Chondrocyte (in vitro differentiated cells): ENCODE measurements at regions not wholly inside any gene's neighbourhood (a gene's known extent, or its start where the extent isn't known, plus 50 kb on each side); places are given as distances from the start of the nearest gene placed in this dataset.

Experiments used
- DNase-seq: peaks from one replicate; pipeline ENCODE4 v3.0.0; 2021; ENCODE audit warnings: mixed read lengths, low spot score
- H3K27ac Mint-ChIP-seq: one replicate; pipeline ENCODE4 v1.8.0; 2021; ENCODE audit warnings: mild to moderate bottlenecking, moderate library complexity, mixed read lengths; ENCODE audit not compliant: unreplicated experiment
- H3K27me3 Mint-ChIP-seq: 2 replicates; pipeline ENCODE4 v1.8.0; 2021; ENCODE audit warnings: low read depth, mixed read lengths
- H3K36me3 Mint-ChIP-seq: 2 replicates; pipeline ENCODE4 v1.8.0; 2021; ENCODE audit warnings: low read depth, mixed read lengths
- H3K4me1 Mint-ChIP-seq: 2 replicates; pipeline ENCODE4 v1.8.0; 2021; ENCODE audit warnings: low read depth, mild to moderate bottlenecking, mixed read lengths
- H3K4me3 Mint-ChIP-seq: one replicate; pipeline ENCODE4 v1.8.0; 2021; ENCODE audit warnings: mild to moderate bottlenecking, moderate library complexity, mixed read lengths; ENCODE audit not compliant: unreplicated experiment
- H3K9me3 Mint-ChIP-seq: 2 replicates; pipeline ENCODE4 v1.8.0; 2021; ENCODE audit warnings: low read depth, mixed read lengths
- CTCF ChIP-seq: fragments of 200-600 bp; sonication (generic); IDR thresholded peaks from 2 replicates; pipeline ENCODE4 v1.5.0; 2021; ENCODE audit warnings: antibody characterized with exemption, mild to moderate bottlenecking, moderate library complexity

- no peaks in the 10 kb centered on the region for H3K36me3 Mint-ChIP-seq
- no peak for DNase-seq
- H3K4me3 Mint-ChIP-seq, result no peak overlapping the region
- TF ChIP-seq CTCF, result no peak
- no peak overlapping the region for H3K27ac Mint-ChIP-seq
- no peaks in the 10 kb centered on the region for H3K4me1 Mint-ChIP-seq
- peaks cover 14% of the 10 kb centered on the region for H3K9me3 Mint-ChIP-seq
- H3K27me3 Mint-ChIP-seq, result no peaks in the 10 kb centered on the region
These were observed 330.8 kb downstream of the NPHP4 start for GRCh38 chr1:5661196-5662085.

GRCh38 chr1:5660141-5660935 is 331.9 kb downstream of the NPHP4 start:
- peaks cover 16% of the 10 kb centered on the region for H3K9me3 Mint-ChIP-seq
- H3K36me3 Mint-ChIP-seq, result no peaks in the 10 kb centered on the region
- no peaks in the 10 kb centered on the region for H3K27me3 Mint-ChIP-seq
- no peak for TF ChIP-seq CTCF
- H3K27ac Mint-ChIP-seq, result no peak overlapping the region
- no peak overlapping the region for H3K4me3 Mint-ChIP-seq
- DNase-seq, result no peak
- no peaks in the 10 kb centered on the region for H3K4me1 Mint-ChIP-seq

GRCh38 chr1:5659606-5660005 is 332.6 kb downstream of the NPHP4 start:
- no peak overlapping the region for H3K27ac Mint-ChIP-seq
- H3K9me3 Mint-ChIP-seq, result peaks cover 16% of the 10 kb centered on the region
- H3K4me3 Mint-ChIP-seq, result no peak overlapping the region
- no peaks in the 10 kb centered on the region for H3K36me3 Mint-ChIP-seq
- DNase-seq, result no peak
- TF ChIP-seq CTCF, result no peak
- no peaks in the 10 kb centered on the region for H3K27me3 Mint-ChIP-seq
- no peaks in the 10 kb centered on the region for H3K4me1 Mint-ChIP-seq

- Mint-ChIP-seq H3K4me3 (no peak overlapping the region), H3K36me3 (no peaks in the 10 kb centered on the region), H3K4me1 (no peaks in the 10 kb centered on the region), H3K27ac (no peak overlapping the region), H3K27me3 (no peaks in the 10 kb centered on the region), H3K9me3 (peaks cover 16% of the 10 kb centered on the region)
- no peak for TF ChIP-seq CTCF
- DNase-seq, result no peak
These were observed 333.6 kb downstream of the NPHP4 start for GRCh38 chr1:5658340-5659316.
